Astrocyte (in vitro differentiated cells and primary cell): ENCODE measurements at regions not wholly inside any gene's neighbourhood (a gene's known extent, or its start where the extent isn't known, plus 50 kb on each side); places are given as distances from the start of the nearest gene placed in this dataset.
"Not testable (repeated sequence)": the region's sequence is repeated elsewhere in the genome, so short reads cannot be mapped to it uniquely, and the experiment has no call there.

Source experiments
- DNase-seq: peaks from one replicate; pipeline ENCODE4 v3.0.0-alpha.2; 2010; ENCODE audit warnings: low read depth
- FAIRE-seq: peaks from 2 replicates; lab custom pipeline; 2011; peaks lifted over from hg19 to GRCh38; lab: Jason Lieb, UNC
- H2AFZ ChIP-seq: 2 replicates; pipeline ENCODE4 v1.6.0; 2012; ENCODE audit warnings: low read depth, low read length, inconsistent platforms
- H3K27ac ChIP-seq: 2 replicates; pipeline ENCODE4 v1.5.1; 2011; ENCODE audit warnings: low read depth, low read length, inconsistent platforms
- H3K27me3 ChIP-seq: 2 replicates; pipeline ENCODE4 v1.6.0; 2011; ENCODE audit warnings: low read length, inconsistent platforms; ENCODE audit not compliant: insufficient read depth
- H3K36me3 ChIP-seq: 2 replicates; pipeline ENCODE4 v1.5.1; 2011; ENCODE audit warnings: low read length, inconsistent platforms; ENCODE audit not compliant: insufficient read depth
- H3K4me1 ChIP-seq: 2 replicates; pipeline ENCODE4 v1.5.1; 2011; ENCODE audit warnings: low read length, inconsistent platforms; ENCODE audit not compliant: insufficient read depth
- H3K4me2 ChIP-seq: 2 replicates; pipeline ENCODE4 v1.6.0; 2012; ENCODE audit warnings: low read length, inconsistent platforms
- H3K4me3 ChIP-seq: 2 replicates; pipeline ENCODE4 v1.5.1; 2011; ENCODE audit warnings: low read depth, mild to moderate bottlenecking, low read length, inconsistent platforms; ENCODE audit not compliant: insufficient read depth
- H3K79me2 ChIP-seq: 2 replicates; pipeline ENCODE4 v1.6.0; 2012; ENCODE audit warnings: mild to moderate bottlenecking, low read length, inconsistent platforms; ENCODE audit not compliant: insufficient read depth
- H3K9ac ChIP-seq: 2 replicates; pipeline ENCODE4 v1.6.0; 2012; ENCODE audit warnings: mild to moderate bottlenecking, low read length, inconsistent platforms
- H3K9me3 ChIP-seq: 2 replicates; pipeline ENCODE4 v1.5.1; 2012; ENCODE audit warnings: low read depth, mild to moderate bottlenecking, low read length, inconsistent platforms; ENCODE audit not compliant: insufficient read depth
- H4K20me1 ChIP-seq: 2 replicates; pipeline ENCODE4 v1.6.0; 2012; ENCODE audit warnings: low read length, inconsistent platforms; ENCODE audit not compliant: insufficient read depth
- H3K27ac Mint-ChIP-seq: one replicate; pipeline ENCODE4 v1.8.0; 2021; ENCODE audit warnings: mild to moderate bottlenecking, mixed read lengths; ENCODE audit not compliant: unreplicated experiment
- H3K27me3 Mint-ChIP-seq: one replicate; pipeline ENCODE4 v1.8.0; 2021; ENCODE audit warnings: low read depth, mixed read lengths; ENCODE audit not compliant: unreplicated experiment
- H3K36me3 Mint-ChIP-seq: one replicate; pipeline ENCODE4 v1.8.0; 2021; ENCODE audit warnings: low read depth, mixed read lengths; ENCODE audit not compliant: unreplicated experiment
- H3K4me1 Mint-ChIP-seq: one replicate; pipeline ENCODE4 v1.8.0; 2021; ENCODE audit warnings: low read depth, mixed read lengths; ENCODE audit not compliant: unreplicated experiment
- H3K4me3 Mint-ChIP-seq: one replicate; pipeline ENCODE4 v1.8.0; 2021; ENCODE audit warnings: mild to moderate bottlenecking, moderate library complexity, mixed read lengths; ENCODE audit not compliant: unreplicated experiment
- H3K9me3 Mint-ChIP-seq: one replicate; pipeline ENCODE4 v1.8.0; 2021; ENCODE audit warnings: mild to moderate bottlenecking, mixed read lengths; ENCODE audit not compliant: unreplicated experiment
- EZH2 ChIP-seq: IDR thresholded peaks from 2 replicates; pipeline ENCODE4 v1.6.1; 2012; ENCODE audit warnings: mild to moderate bottlenecking, low read length, inconsistent platforms; ENCODE audit not compliant: insufficient read depth
- TF ChIP-seq, protein P1 (sequence below): IDR thresholded peaks from 2 replicates; pipeline ENCODE4 v1.5.1; 2011; ENCODE audit warnings: low read depth, mild to moderate bottlenecking, inconsistent platforms, low read length, moderate library complexity; ENCODE audit not compliant: insufficient read depth

DNA sequence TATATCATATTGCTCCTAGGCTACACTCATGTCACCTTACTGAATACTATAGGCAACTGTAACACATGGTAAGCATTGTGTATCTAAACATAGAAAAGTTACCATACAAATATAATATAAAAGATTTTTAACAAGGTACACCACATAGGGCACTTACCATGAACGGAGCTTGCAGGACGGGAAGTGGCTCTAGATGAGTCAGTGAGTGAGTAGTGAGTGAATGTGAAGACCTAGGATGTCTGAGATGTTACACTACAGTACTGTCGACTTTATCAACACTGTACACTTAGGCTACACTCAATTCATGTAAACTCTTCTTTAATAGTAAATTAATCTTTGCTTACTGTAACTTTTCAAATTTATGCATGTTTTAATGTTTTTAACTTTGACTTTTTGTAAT is 81.0 kb upstream of the PLD5 start:
- no peaks in the 10 kb centered on the region for H3K36me3 Mint-ChIP-seq
- H3K4me1 Mint-ChIP-seq, result no peaks in the 10 kb centered on the region
- no peak for TF ChIP-seq EZH2
- TF ChIP-seq, protein P1, sequence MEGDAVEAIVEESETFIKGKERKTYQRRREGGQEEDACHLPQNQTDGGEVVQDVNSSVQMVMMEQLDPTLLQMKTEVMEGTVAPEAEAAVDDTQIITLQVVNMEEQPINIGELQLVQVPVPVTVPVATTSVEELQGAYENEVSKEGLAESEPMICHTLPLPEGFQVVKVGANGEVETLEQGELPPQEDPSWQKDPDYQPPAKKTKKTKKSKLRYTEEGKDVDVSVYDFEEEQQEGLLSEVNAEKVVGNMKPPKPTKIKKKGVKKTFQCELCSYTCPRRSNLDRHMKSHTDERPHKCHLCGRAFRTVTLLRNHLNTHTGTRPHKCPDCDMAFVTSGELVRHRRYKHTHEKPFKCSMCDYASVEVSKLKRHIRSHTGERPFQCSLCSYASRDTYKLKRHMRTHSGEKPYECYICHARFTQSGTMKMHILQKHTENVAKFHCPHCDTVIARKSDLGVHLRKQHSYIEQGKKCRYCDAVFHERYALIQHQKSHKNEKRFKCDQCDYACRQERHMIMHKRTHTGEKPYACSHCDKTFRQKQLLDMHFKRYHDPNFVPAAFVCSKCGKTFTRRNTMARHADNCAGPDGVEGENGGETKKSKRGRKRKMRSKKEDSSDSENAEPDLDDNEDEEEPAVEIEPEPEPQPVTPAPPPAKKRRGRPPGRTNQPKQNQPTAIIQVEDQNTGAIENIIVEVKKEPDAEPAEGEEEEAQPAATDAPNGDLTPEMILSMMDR, result no peak
- Histone ChIP-seq H2AFZ (no peak overlapping the region), H3K27ac (no peak overlapping the region), H3K36me3 (no peaks in the 10 kb centered on the region), H3K4me1 (no peaks in the 10 kb centered on the region), H3K4me3 (no peak overlapping the region), H3K9ac (no peak overlapping the region), H3K4me2 (no peak overlapping the region), H3K79me2 (no peaks in the 10 kb centered on the region), H3K9me3 (peaks cover 2% of the 10 kb centered on the region), H3K27me3 (no peaks in the 10 kb centered on the region), H4K20me1 (no peaks in the 10 kb centered on the region)
- H3K27ac Mint-ChIP-seq, result no peak overlapping the region
- H3K4me3 Mint-ChIP-seq, result no peak overlapping the region
- no peaks in the 10 kb centered on the region for H3K9me3 Mint-ChIP-seq
- H3K27me3 Mint-ChIP-seq, result peaks cover 2% of the 10 kb centered on the region
- FAIRE-seq (no peak), DNase-seq (no peak)

DNA sequence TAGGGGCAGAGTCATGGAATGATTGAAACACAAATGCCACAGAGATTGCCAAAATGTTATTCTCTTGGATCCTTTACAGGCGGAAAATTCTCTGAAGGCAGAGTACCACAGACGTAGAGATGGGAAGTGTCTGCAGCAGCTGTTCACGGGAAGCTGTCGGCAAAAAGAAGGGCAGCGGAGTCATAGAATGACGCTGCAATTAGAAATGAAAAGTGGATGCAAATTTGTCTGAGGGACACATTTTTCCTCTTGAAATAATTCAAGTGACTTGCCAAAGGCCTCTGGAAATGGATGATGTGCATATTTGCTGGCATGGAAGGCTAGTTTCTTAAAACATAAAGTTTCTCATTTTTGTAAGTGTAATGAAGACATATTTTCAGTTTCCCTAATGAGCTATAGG is 77.5 kb upstream of the PLD5 start:
- no peaks in the 10 kb centered on the region for H3K4me1 ChIP-seq
- Mint-ChIP-seq H3K4me3 (no peak overlapping the region), H3K27ac (no peak overlapping the region), H3K36me3 (no peaks in the 10 kb centered on the region), H3K27me3 (no peaks in the 10 kb centered on the region), H3K4me1 (no peaks in the 10 kb centered on the region), H3K9me3 (peaks cover 5% of the 10 kb centered on the region)
- no peaks in the 10 kb centered on the region for H3K79me2 ChIP-seq
- no peak overlapping the region for H3K27ac ChIP-seq
- TF ChIP-seq EZH2, result no peak
- TF ChIP-seq, protein P1, result no peak
- H3K27me3 ChIP-seq, result no peaks in the 10 kb centered on the region
- H3K4me2 ChIP-seq, result no peak overlapping the region
- no peak overlapping the region for H2AFZ ChIP-seq
- no peaks in the 10 kb centered on the region for H4K20me1 ChIP-seq
- H3K4me3 ChIP-seq, result no peak overlapping the region
- FAIRE-seq (no peak), DNase-seq (no peak)
- H3K9ac ChIP-seq, result no peak overlapping the region
- no peaks in the 10 kb centered on the region for H3K36me3 ChIP-seq
- peaks cover 2% of the 10 kb centered on the region for H3K9me3 ChIP-seq

DNA sequence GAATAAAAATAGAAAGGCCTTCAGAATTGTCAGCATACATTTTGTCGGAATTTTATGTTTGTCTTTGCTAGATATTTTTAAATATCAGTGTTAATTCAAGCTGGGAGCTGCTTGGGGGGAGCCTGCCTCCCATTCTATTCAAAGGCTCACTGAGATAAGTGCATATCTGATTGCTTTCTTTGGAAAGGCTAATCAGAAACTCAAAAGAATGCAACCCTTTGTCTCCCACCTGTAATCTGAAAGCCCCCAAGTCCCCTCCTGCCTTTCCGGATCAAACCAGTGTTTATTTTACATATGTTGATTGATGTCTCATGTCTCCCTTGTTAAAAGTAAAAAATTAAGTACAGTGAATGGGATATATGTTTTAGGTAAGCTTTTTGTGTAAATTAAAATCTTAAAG is 69.3 kb upstream of the PLD5 start:
- not testable (repeated sequence) for H3K27ac Mint-ChIP-seq, H3K36me3 ChIP-seq, H3K27me3 Mint-ChIP-seq, H3K9ac ChIP-seq, H3K4me1 ChIP-seq, H3K4me3 ChIP-seq, H3K79me2 ChIP-seq, H3K4me1 Mint-ChIP-seq, H3K4me3 Mint-ChIP-seq, H2AFZ ChIP-seq, H3K27me3 ChIP-seq, H3K4me2 ChIP-seq, DNase-seq, H3K27ac ChIP-seq, FAIRE-seq, H3K9me3 ChIP-seq, H3K36me3 Mint-ChIP-seq, H4K20me1 ChIP-seq
- H3K9me3 Mint-ChIP-seq, result peaks cover 14% of the 10 kb centered on the region
